Activated B cell treated with CpG ODN at 0.5 μM for 24 hours (primary cell): ENCODE measurements at regions not wholly inside any gene's neighbourhood (a gene's known extent, or its start where the extent isn't known, plus 50 kb on each side); places are given as distances from the start of the nearest gene placed in this dataset.

Experiments used
- ATAC-seq: fragments of 200-7000 bp; cut with Tn5 transposase; one replicate; pipeline ENCODE4 v1.10.0; 2021; ENCODE audit warnings: low read depth, mild to moderate bottlenecking, moderate library complexity
- CTCF ChIA-PET: fragments of 350-600 bp; sonication (Branson Sonifier 250); formaldehyde crosslinking; loops from one replicate; lab custom pipeline; 2021; ENCODE audit warnings: antibody characterized with exemption; lab: Charles Lee
- POLR2A ChIA-PET: fragments of 350-600 bp; sonication (Branson Sonifier 250); formaldehyde crosslinking; loops from one replicate; lab custom pipeline; 2021; ENCODE audit warnings: antibody characterized with exemption; lab: Charles Lee
- DNase-seq: peaks from one replicate; pipeline ENCODE4 v3.0.0; 2022
- H3K27ac Mint-ChIP-seq: one replicate; pipeline ENCODE4 v1.8.0; 2020; ENCODE audit warnings: mixed read lengths
- H3K27me3 Mint-ChIP-seq: one replicate; pipeline ENCODE4 v1.8.0; 2021; ENCODE audit warnings: mixed read lengths
- H3K36me3 Mint-ChIP-seq: one replicate; pipeline ENCODE4 v1.8.0; 2021; ENCODE audit warnings: low read depth, mixed read lengths
- H3K4me1 Mint-ChIP-seq: one replicate; pipeline ENCODE4 v1.8.0; 2021; ENCODE audit warnings: mixed read lengths
- H3K4me3 Mint-ChIP-seq: one replicate; pipeline ENCODE4 v1.8.0; 2020; ENCODE audit warnings: mild to moderate bottlenecking, mixed read lengths
- H3K9me3 Mint-ChIP-seq: one replicate; pipeline ENCODE4 v1.8.0; 2020; ENCODE audit warnings: mixed read lengths
- CTCF ChIP-seq: fragments of 200-600 bp; IDR thresholded peaks from one replicate; pipeline ENCODE4 v1.8.0; 2022; ENCODE audit warnings: antibody characterized with exemption, mild to moderate bottlenecking
- intact Hi-C: fragments of 100-400 bp; cut with micrococcal nuclease; formaldehyde crosslinking; loops from one replicate; pipeline ENCODE4 v1.15.1; 2024

GRCh38 chr5:39517800-39518199, 93.0 kb upstream of the DAB2 start:
- intact Hi-C loops: no loop called here
- ChIA-PET CTCF (interaction anchor here (1.0 kb wide), 1 partner anchor 31 kb away, joined by 3 read pairs; no protein-coding TSS in a partner anchor), POLR2A (no interaction called here)
- no peak overlapping the region for H3K4me3 Mint-ChIP-seq
- no peak for ATAC-seq
- no peak overlapping the region for H3K27ac Mint-ChIP-seq
- H3K27me3 Mint-ChIP-seq: peaks cover 2% of the 10 kb centered on the region
- H3K4me1 Mint-ChIP-seq: no peaks in the 10 kb centered on the region
- no peak for TF ChIP-seq CTCF
- H3K36me3 Mint-ChIP-seq: no peaks in the 10 kb centered on the region
- DNase-seq: no peak
- peaks cover 4% of the 10 kb centered on the region for H3K9me3 Mint-ChIP-seq

- Mint-ChIP-seq H3K9me3 (no peaks in the 10 kb centered on the region), H3K27ac (no peak overlapping the region), H3K27me3 (peaks cover 2% of the 10 kb centered on the region), H3K36me3 (no peaks in the 10 kb centered on the region), H3K4me3 (no peak overlapping the region), H3K4me1 (no peaks in the 10 kb centered on the region)
- no peak for TF ChIP-seq CTCF
- ATAC-seq (no peak), DNase-seq (no peak)
- intact Hi-C loops: no loop called here
- ChIA-PET CTCF (no interaction called here), POLR2A (no interaction called here)
These were observed 91.1 kb upstream of the DAB2 start for GRCh38 chr5:39515881-39516280.

GRCh38 chr5:39513236-39513635, 88.5 kb upstream of the DAB2 start:
- Mint-ChIP-seq H3K4me1 (no peaks in the 10 kb centered on the region), H3K27ac (no peak overlapping the region), H3K27me3 (peaks cover 4% of the 10 kb centered on the region), H3K9me3 (no peaks in the 10 kb centered on the region), H3K36me3 (no peaks in the 10 kb centered on the region), H3K4me3 (no peak overlapping the region)
- intact Hi-C loops: no loop called here
- ChIA-PET CTCF (no interaction called here), POLR2A (no interaction called here)
- no peak for ATAC-seq
- no peak for DNase-seq
- no peak for TF ChIP-seq CTCF

GRCh38 chr5:39506211-39506610, 81.4 kb upstream of the DAB2 start:
- CTCF ChIA-PET: no interaction called here
- ATAC-seq: no peak
- no peaks in the 10 kb centered on the region for H3K36me3 Mint-ChIP-seq

GRCh38 chr5:39505791-39506190, 81.0 kb upstream of the DAB2 start:
- DNase-seq (no peak), ATAC-seq (no peak)
- H3K36me3 Mint-ChIP-seq: no peaks in the 10 kb centered on the region
- peaks cover 12% of the 10 kb centered on the region for H3K27me3 Mint-ChIP-seq
- intact Hi-C loops: no loop called here
- H3K4me1 Mint-ChIP-seq: no peaks in the 10 kb centered on the region
- POLR2A ChIA-PET: no interaction called here
- CTCF ChIA-PET: no interaction called here
- no peak overlapping the region for H3K27ac Mint-ChIP-seq
- no peak overlapping the region for H3K4me3 Mint-ChIP-seq
- TF ChIP-seq CTCF: no peak
- H3K9me3 Mint-ChIP-seq: no peaks in the 10 kb centered on the region

More at GRCh38 chr5:39506211-39506610, 81.4 kb upstream of the DAB2 start:
- intact Hi-C loops: no loop called here
- no peak for DNase-seq
- POLR2A ChIA-PET: no interaction called here
- H3K27me3 Mint-ChIP-seq: peaks cover 12% of the 10 kb centered on the region
- no peaks in the 10 kb centered on the region for H3K4me1 Mint-ChIP-seq
- no peak for TF ChIP-seq CTCF
- H3K27ac Mint-ChIP-seq: no peak overlapping the region
- no peak overlapping the region for H3K4me3 Mint-ChIP-seq
- H3K9me3 Mint-ChIP-seq: no peaks in the 10 kb centered on the region
